H7 (cell line): ENCODE measurements at regions not wholly inside any gene's neighbourhood (a gene's known extent, or its start where the extent isn't known, plus 50 kb on each side); places are given as distances from the start of the nearest gene placed in this dataset.
"Not testable (repeated sequence)": the region's sequence is repeated elsewhere in the genome, so short reads cannot be mapped to it uniquely, and the experiment has no call there.

Source experiments
- DNase-seq: peaks from one replicate; pipeline ENCODE4 v3.0.0; 2012
- H3K27me3 ChIP-seq: 2 replicates; pipeline ENCODE4 v1.6.0; 2011; ENCODE audit warnings: mild to moderate bottlenecking, low read length; ENCODE audit not compliant: control insufficient read depth, insufficient read depth
- H3K36me3 ChIP-seq: replicated peaks from 2 replicates; pipeline ENCODE4 v1.5.1; 2011; ENCODE audit warnings: low read length; ENCODE audit not compliant: control insufficient read depth, insufficient read depth
- H3K4me3 ChIP-seq: 2 replicates; pipeline ENCODE4 v1.5.1; 2011; ENCODE audit warnings: low read depth, mild to moderate bottlenecking, control low read depth, low read length, moderate library complexity; ENCODE audit not compliant: insufficient read depth

DNA sequence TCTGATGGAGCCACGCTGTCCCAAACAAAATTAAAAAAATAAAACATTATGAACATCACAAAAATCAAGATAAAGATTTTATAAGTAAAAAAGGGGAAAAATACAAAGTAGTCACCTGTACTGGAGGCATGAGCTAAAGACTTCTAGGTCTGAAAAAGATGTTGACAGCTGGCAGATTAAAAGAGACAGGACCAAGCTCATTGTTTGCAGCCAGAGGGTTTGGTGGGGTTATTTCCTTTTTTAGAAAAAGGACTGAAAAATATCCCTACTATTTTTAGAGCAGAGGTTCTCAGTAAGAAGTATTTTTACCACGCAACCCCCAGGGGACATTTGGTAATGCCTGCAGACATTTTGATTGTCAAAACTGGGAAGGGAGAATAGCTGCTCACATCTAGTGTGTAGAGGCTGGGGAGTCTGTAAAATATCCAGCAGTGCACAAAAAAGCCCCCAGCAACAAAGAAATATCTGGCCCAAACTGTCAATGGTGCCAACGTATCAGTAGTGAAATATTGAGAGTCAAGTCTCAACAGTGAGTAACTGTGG, 353.4 kb downstream of the TLE1 start:
- no peak overlapping the region for H3K4me3 ChIP-seq
- H3K36me3 ChIP-seq = no peaks in the 10 kb centered on the region
- H3K27me3 ChIP-seq = no peaks in the 10 kb centered on the region
- no peak for DNase-seq

DNA sequence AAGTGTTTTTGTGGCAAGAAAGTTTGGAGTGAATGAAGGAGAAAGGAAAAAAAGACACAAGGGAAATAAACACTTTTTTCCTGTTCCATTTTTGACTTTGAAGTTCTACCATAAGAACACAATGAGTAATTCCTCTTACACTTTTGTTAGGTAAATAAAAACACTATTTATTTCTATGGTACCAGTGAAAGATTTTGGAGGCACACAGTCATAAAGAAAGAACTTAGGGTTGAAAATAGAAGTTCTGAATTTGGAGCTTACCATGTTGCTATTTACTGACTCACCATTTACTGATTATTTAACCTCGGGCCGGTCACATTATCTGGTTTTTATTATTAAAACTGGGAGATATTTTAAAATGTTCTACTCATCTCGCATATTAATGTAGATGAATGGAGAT, 367.8 kb downstream of the TLE1 start:
- Histone ChIP-seq H3K4me3 (no peak overlapping the region), H3K27me3 (no peaks in the 10 kb centered on the region), H3K36me3 (no peaks in the 10 kb centered on the region)
- DNase-seq = no peak

DNA sequence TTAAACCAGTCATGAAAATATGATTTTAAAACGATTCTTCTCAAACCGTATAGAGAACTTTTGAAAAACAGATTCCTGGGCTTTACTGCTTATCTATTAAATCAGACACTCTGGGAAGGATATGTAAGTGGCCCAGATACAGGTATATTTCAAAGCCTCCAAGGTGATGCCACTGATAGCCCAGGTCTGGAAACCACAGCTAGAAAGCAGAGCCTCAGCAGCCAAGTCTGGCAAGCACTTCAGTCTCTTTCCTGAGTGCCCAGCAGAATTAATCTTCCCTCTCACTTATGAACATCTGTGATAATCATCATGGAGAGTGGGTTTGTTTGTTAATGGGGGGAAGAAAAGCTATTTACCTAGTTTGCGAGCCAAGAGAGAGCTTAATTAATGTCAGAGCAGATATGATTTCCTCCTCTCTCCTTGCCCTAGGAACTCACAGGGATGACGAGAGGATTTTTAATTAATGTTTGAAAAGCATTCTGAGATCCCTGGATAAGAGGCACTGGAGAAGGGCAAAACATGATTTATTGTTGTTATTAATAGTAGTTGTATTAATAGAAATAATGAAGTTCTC, 368.4 kb downstream of the TLE1 start:
- Histone ChIP-seq H3K4me3 (no peak overlapping the region), H3K36me3 (no peaks in the 10 kb centered on the region), H3K27me3 (no peaks in the 10 kb centered on the region)
- DNase-seq = no peak

DNA sequence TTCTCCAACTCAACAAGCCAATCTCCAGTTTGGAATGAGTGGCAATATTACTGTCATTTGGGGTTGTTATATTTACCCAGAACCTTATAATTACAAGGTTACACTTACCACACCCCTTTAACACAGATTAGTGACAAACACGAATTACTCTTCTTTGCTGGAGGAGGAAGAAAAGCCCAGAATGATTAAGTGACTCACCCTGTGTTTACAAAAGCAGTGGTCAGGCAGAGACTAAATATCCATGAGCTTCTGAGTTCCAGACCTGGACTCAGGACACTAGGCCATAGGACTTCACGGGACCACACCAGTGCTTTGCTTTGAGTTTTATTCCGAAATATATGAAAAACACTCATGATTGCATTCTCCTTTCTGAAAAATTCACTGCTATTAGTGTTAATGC, 370.8 kb downstream of the TLE1 start:
- Histone ChIP-seq H3K36me3 (no peaks in the 10 kb centered on the region), H3K4me3 (no peak overlapping the region), H3K27me3 (no peaks in the 10 kb centered on the region)
- no peak for DNase-seq

DNA sequence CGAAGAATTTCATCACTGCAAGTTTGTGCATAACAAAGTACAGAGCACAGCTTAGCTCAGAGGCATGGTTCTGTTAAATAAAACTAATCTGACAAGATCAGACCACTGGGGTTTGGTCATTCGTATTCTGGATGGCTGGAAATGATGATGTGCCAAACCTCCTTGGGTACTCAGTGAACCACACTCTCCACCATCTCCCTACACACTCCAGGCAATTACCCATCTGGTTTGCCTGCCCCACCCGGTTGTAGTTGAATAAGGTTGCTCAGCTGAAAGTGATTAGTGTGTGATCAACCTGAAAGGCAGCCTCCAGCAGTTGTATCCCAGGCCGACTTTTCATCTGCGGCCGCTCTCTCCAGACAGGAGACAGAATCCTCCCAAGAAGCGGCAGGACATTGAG, 371.4 kb downstream of the TLE1 start:
- no peak for DNase-seq
- no peak overlapping the region for H3K4me3 ChIP-seq
- H3K27me3 ChIP-seq = no peaks in the 10 kb centered on the region
- H3K36me3 ChIP-seq = no peaks in the 10 kb centered on the region

DNA sequence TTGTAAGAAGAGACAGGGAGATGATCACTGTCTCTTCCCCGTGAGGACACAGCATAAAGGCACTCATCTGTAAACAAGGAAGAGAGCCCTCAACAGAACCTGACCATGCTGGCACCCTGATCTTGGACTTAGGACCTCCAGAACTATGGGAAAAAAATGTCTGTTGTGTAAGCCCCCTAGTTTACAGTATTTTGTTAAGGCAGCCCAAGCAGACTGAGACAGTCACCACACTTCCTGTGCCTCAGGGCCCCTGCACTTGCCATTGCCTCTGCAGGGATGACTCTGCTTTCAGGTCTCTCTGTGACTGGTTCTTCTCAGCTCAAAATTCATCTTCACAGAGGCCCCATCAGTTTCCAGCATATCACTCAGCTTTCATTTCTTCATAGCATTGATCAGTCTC, 372.1 kb downstream of the TLE1 start:
- no peak overlapping the region for H3K4me3 ChIP-seq
- H3K27me3 ChIP-seq = no peaks in the 10 kb centered on the region
- no peak for DNase-seq
- no peaks in the 10 kb centered on the region for H3K36me3 ChIP-seq

DNA sequence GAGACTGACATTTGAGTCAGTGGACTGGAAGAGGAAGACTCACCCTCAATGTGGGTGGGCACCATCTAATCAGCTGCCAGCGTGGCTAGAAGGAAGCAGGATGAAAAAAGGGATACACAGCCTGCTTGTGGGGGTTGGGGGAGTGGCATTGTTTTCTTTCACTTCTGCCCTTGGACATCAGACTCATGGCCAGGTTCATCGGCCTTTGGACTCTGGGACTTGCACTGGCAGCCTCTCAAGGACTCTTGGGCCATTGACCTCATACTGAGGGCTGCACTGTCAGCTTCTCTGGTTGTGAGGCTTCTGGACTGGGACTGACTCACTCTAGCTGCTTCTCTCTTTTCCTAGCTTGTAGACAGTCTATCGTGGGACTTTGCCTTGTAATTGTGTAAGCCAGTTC, 374.9 kb downstream of the TLE1 start:
- H3K27me3 ChIP-seq = no peaks in the 10 kb centered on the region
- DNase-seq = no peak
- H3K4me3 ChIP-seq = no peak overlapping the region
- no peaks in the 10 kb centered on the region for H3K36me3 ChIP-seq

DNA sequence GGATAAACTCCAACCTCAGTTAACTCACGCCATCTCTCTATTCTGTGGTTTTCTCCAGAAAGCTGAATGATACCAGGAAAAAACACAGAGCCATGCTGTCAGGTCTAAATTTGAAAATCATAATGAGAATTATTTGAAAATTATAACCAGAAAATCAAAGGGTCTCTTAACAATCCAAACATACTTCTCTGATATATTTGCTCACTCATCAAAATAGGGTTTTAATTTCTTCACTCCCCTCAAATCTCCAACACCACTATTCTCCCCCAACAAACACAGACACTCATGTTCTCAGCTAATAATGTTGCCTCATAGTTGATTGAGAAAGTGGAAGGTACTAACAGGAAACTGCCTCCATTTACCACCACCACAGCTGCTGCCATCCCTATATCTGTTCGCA, 375.5 kb downstream of the TLE1 start:
- Histone ChIP-seq H3K36me3 (no peaks in the 10 kb centered on the region), H3K4me3 (no peak overlapping the region), H3K27me3 (no peaks in the 10 kb centered on the region)
- no peak for DNase-seq

DNA sequence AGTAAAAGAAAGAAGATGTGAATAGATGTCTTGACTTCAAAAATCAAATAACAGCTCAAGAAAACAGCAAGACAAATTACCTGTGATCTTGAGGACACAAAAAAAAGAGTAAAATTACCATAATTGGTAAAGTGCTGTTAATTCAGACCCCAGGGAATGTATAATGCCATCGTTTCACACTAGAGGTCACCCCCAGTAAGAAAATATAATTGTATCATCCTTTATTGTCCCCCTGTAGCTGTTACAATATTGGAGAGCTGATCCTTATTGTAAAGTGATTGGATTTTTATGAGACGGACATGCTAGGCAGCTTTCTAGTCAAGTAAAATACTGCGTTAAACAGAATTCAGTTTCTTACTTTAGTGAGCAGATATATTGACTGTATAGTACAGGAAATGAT, 377.0 kb downstream of the TLE1 start:
- H3K4me3 ChIP-seq = no peak overlapping the region
- H3K36me3 ChIP-seq = no peaks in the 10 kb centered on the region
- no peak for DNase-seq
- H3K27me3 ChIP-seq = no peaks in the 10 kb centered on the region

DNA sequence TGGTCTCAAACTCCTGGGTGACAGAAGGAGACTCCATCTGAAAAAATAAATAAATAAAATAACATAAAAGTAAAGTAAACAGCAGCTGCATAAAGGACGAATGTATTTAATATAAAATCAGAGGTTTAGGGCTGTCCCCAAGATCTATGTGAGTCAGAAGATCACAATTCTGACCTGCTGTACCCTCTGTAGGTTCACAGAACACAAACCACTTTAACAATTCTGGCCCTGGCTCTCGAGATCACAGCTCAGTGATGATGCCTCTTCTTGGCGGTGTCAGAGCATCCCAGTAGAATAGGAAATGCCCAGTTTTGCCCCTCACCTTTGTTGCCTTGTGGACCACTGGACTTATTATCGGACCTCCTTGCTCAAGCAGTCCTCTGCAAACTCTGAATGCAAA, 380.9 kb downstream of the TLE1 start:
- DNase-seq = no peak
- H3K4me3 ChIP-seq = no peak overlapping the region
- no peaks in the 10 kb centered on the region for H3K36me3 ChIP-seq
- no peaks in the 10 kb centered on the region for H3K27me3 ChIP-seq

DNA sequence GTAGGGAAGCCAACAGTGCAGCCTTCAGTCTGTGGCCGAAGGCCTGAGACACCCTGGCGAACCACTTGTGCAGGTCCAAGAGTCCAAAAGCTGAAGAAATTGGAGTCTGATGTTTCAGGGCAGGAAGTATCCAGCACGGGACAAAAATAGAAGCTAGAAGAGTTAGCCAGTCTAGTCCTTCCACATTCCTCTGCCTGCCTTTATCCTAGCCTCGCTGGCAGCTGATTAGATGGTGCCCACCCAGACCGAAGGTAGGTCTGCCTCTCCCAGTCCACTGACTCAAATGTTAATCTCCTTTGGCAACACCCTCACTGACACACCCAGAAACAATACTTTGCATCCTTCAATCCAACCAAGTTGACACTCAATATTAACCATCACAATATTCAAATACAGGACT, 381.6 kb downstream of the TLE1 start:
- not testable (repeated sequence) for H3K27me3 ChIP-seq, H3K36me3 ChIP-seq, H3K4me3 ChIP-seq, DNase-seq

DNA sequence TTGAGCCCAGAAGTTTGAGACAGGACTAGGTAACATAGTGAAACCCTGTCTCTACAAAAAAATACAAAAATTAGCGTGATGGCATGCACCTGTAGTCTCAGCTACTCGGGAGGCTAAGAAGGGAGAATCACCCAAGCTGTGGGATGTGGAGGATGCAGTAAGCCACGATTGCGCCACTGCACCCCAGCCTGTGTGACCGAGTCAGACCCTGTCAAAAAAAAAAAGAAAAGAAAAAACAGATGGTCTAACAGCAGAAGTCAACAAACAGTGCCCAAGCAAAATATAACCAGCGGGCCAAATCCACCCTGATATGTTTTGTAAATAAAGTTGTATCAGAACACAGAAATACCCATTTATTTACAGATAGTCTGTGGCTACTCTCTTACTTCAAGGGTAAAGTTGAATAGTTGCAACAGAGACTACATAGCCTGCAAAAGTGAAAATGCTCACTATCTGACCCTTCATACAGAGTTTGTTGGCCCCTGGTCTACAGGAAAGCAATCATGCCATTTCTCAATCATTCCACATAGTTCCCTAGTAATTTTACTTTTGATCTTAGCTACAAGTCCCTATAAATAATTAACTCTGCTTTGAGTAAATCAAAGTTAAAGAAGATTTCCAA, 383.7 kb downstream of the TLE1 start:
- no peaks in the 10 kb centered on the region for H3K27me3 ChIP-seq
- H3K36me3 ChIP-seq = no peaks in the 10 kb centered on the region
- no peak overlapping the region for H3K4me3 ChIP-seq
- DNase-seq = no peak

DNA sequence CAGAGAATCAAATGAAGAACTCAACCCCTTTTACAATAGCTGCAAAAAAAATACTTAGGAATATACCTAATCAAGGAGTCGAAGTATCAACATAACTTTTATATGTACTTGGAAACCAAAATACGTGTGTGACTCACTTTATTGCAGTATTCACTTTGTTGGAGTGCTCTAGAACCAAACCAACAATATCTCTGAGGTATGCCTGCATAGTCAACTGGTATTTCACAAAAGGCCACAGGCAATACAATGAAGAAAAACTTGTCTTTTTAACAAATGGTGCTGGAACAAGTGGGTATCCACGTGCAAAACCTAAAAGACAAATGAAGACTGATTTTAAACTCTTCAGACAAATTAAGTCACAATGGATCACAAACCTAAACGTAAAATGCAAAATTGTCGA, 385.7 kb downstream of the TLE1 start:
- H3K4me3 ChIP-seq = no peak overlapping the region
- DNase-seq = no peak
- no peaks in the 10 kb centered on the region for H3K36me3 ChIP-seq
- H3K27me3 ChIP-seq = no peaks in the 10 kb centered on the region

DNA sequence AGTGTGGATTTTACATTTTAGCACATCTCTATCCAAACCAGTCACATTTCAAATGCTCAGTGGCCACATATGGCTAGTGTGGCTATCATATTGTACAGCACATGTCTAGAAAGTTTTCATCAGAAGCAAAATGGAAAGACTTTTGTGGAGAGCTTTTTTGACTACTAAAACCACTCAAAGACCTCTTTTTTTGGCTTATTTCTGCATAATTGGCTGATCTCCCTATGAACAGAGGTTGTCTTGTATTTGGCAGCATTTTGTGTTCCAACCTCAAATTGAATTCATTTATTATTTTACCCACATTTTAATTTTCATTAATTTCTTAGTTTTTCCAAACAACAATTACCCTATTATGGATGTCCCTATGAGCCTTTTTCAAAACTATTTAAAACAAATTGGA, 395.7 kb downstream of the TLE1 start:
- DNase-seq = no peak
- Histone ChIP-seq H3K27me3 (no peaks in the 10 kb centered on the region), H3K4me3 (no peak overlapping the region)

DNA sequence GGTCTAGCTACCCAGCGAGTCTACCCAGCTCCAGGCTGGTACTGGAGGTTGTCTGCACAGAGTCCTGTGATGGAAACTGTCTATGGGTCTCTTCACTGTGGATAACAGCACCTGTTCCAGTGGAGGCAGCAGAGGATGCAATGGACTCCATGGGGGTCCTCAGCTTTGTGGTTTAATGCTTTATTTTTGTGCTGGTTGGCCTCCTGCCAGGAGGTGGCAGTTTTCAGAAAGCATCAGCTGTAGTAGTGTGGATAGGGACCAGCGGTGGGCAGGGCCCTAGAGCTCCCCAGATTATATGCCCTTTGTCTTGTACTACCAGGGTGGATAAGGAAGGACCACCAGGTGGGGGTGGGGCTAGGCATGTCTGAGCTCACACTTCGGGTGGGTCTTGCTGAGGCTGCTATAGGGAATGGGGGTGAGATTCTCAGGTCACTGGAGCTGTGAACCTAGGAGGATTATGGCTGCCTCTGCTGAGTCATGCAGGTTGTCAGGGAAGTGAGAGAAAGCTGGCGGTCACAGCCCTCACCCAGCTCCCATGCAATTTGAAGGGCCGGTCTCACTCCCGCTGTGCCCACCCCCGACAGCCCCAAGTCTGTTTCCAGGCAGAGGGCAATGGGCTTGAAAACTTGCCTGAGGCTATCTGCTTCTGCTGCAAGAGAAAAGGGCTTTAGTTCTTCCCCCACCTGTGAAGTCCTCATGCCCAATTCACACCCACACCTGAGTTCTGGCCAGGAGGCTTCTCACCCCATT, 397.1 kb downstream of the TLE1 start:
- no peak for DNase-seq
- Histone ChIP-seq H3K4me3 (no peak overlapping the region), H3K27me3 (no peaks in the 10 kb centered on the region), H3K36me3 (no peaks in the 10 kb centered on the region)

More for the DNA sequence above, 395.7 kb downstream of the TLE1 start:
- H3K36me3 ChIP-seq = no peaks in the 10 kb centered on the region
